IMR-90 (cell line): ENCODE measurements at regions not wholly inside any gene's neighbourhood (a gene's known extent, or its start where the extent isn't known, plus 50 kb on each side); places are given as distances from the start of the nearest gene placed in this dataset.

ENCODE experiments used
- ATAC-seq: fragments of 200-7000 bp; cut with Tn5 transposase; 2 replicates; pipeline ENCODE4 v1.9.1; 2020; ENCODE audit warnings: low read depth, mild to moderate bottlenecking, moderate library complexity
- BruUV-seq: library from RNA; stranded (reverse); fragments of 400-500 nt; replicated peaks from 2 replicates; lab custom pipeline; 2021; lab: Mats Ljungman, UMichigan
- CTCF ChIA-PET: fragments of 300-600 bp; formaldehyde crosslinking; extraction: SDS; loops from one replicate; lab custom pipeline; 2021; ENCODE audit warnings: antibody characterized with exemption; lab: Yijun Ruan, JAX
- POLR2A ChIA-PET: fragments of 300-600 bp; sonication (Branson Sonifier 250); formaldehyde crosslinking; loops from one replicate; lab custom pipeline; 2022; ENCODE audit warnings: antibody characterized with exemption; ENCODE audit not compliant: unreplicated experiment; lab: Charles Lee
- DNase-seq: peaks from one replicate; pipeline ENCODE4 v3.0.0; 2013
- H2AFZ ChIP-seq: replicated peaks from 2 replicates; pipeline ENCODE3; 2013; ENCODE audit warnings: low read length, mild to moderate bottlenecking; ENCODE audit not compliant: poor library complexity
- H2AK5ac ChIP-seq: 2 replicates; pipeline ENCODE4 v1.6.1; 2013; ENCODE audit warnings: low read depth, low read length, inconsistent platforms
- H2AK9ac ChIP-seq: replicated peaks from 2 replicates; pipeline ENCODE3; 2013; ENCODE audit warnings: mild to moderate bottlenecking, low read depth, low read length, moderate library complexity; ENCODE audit not compliant: poor library complexity
- H2BK120ac ChIP-seq: 2 replicates; pipeline ENCODE4 v1.6.1; 2013; ENCODE audit warnings: low read depth, low read length, inconsistent platforms
- H2BK15ac ChIP-seq: 3 replicates; pipeline ENCODE4 v1.6.1; 2013; ENCODE audit warnings: low read depth, low read length, inconsistent platforms
- H2BK20ac ChIP-seq: 2 replicates; pipeline ENCODE4 v1.6.1; 2013; ENCODE audit warnings: low read depth, mild to moderate bottlenecking, inconsistent platforms, low read length, moderate library complexity
- H2BK5ac ChIP-seq: 2 replicates; pipeline ENCODE4 v1.6.1; 2013; ENCODE audit warnings: mild to moderate bottlenecking, low read depth, low read length, inconsistent platforms; ENCODE audit not compliant: poor library complexity, severe bottlenecking
- H3K14ac ChIP-seq: replicated peaks from 2 replicates; pipeline ENCODE4 v1.6.1; 2013; ENCODE audit warnings: low read depth, low read length, inconsistent platforms
- H3K18ac ChIP-seq: 2 replicates; pipeline ENCODE4 v1.6.1; 2013; ENCODE audit warnings: low read depth, low read length, control low read depth
- H3K23ac ChIP-seq: 2 replicates; pipeline ENCODE4 v1.6.1; 2013; ENCODE audit warnings: low read depth, low read length, inconsistent platforms
- H3K27ac ChIP-seq: 2 replicates; pipeline ENCODE4 v1.5.1; 2013; ENCODE audit warnings: mild to moderate bottlenecking, control low read depth, low read length; ENCODE audit not compliant: insufficient read depth
- H3K27me3 ChIP-seq: 2 replicates; pipeline ENCODE4 v1.6.1; 2013; ENCODE audit warnings: low read length; ENCODE audit not compliant: control insufficient read depth, insufficient read depth
- H3K36me3 ChIP-seq: 2 replicates; pipeline ENCODE4 v1.6.1; 2013; ENCODE audit warnings: low read length, mixed read lengths; ENCODE audit not compliant: control insufficient read depth, insufficient read depth
- H3K4ac ChIP-seq: 2 replicates; pipeline ENCODE4 v1.6.1; 2013; ENCODE audit warnings: low read depth, low read length, inconsistent platforms
- H3K4me1 ChIP-seq: 2 replicates; pipeline ENCODE4 v1.6.1; 2013; ENCODE audit warnings: low read length, mixed read lengths; ENCODE audit not compliant: control insufficient read depth, insufficient read depth
- H3K4me2 ChIP-seq: 2 replicates; pipeline ENCODE4 v1.6.1; 2013; ENCODE audit warnings: low read depth, mild to moderate bottlenecking, control low read depth, low read length, moderate library complexity
- H3K4me3 ChIP-seq: 2 replicates; pipeline ENCODE4 v1.5.1; 2013; ENCODE audit warnings: low read depth, mild to moderate bottlenecking, control low read depth, low read length, moderate library complexity; ENCODE audit not compliant: insufficient read depth
- H3K56ac ChIP-seq: 2 replicates; pipeline ENCODE4 v1.6.1; 2013; ENCODE audit warnings: low read length, inconsistent platforms; ENCODE audit not compliant: insufficient read depth; ENCODE audit errors: extremely low read depth
- H3K79me1 ChIP-seq, 2 experiments: 2 replicates each; pipeline ENCODE4 v1.6.1; 2013; ENCODE audit warnings: low read length in 2 of 2, inconsistent platforms in 1 of 2, low read depth in 1 of 2
- H3K9ac ChIP-seq: 2 replicates; pipeline ENCODE4 v1.6.1; 2013; ENCODE audit warnings: low read depth, low read length, control low read depth
- H3K9me1 ChIP-seq: 2 replicates; pipeline ENCODE4 v1.6.1; 2013; ENCODE audit warnings: low read length, inconsistent platforms; ENCODE audit not compliant: insufficient read depth
- H3K9me3 ChIP-seq: 2 replicates; pipeline ENCODE4 v1.6.1; 2013; ENCODE audit warnings: low read length; ENCODE audit not compliant: control insufficient read depth, insufficient read depth
- H4K20me1 ChIP-seq: 2 replicates; pipeline ENCODE4 v1.6.1; 2013; ENCODE audit warnings: low read length, inconsistent platforms; ENCODE audit not compliant: insufficient read depth
- H4K5ac ChIP-seq: 2 replicates; pipeline ENCODE4 v1.6.1; 2013; ENCODE audit warnings: mild to moderate bottlenecking, low read depth, low read length, control low read depth
- H4K8ac ChIP-seq, 2 experiments: 2 replicates each; pipeline ENCODE4 v1.6.1; 2013; ENCODE audit warnings: low read depth in 2 of 2, low read length in 2 of 2, control low read depth in 1 of 2, inconsistent platforms in 1 of 2
- H4K91ac ChIP-seq: 2 replicates; pipeline ENCODE4 v1.6.1; 2013; ENCODE audit warnings: low read depth, low read length, inconsistent platforms; ENCODE audit not compliant: insufficient read depth
- CHD1 ChIP-seq: IDR thresholded peaks from 2 replicates; pipeline ENCODE4 v1.6.1; 2012; ENCODE audit warnings: low read depth, low read length, improper control_type of control experiment
- FOS ChIP-seq: fragments of 150-350 bp; IDR thresholded peaks from 2 replicates; pipeline ENCODE4 v1.6.1; 2016; ENCODE audit warnings: low read depth, low read length
- MAFK ChIP-seq: IDR thresholded peaks from 2 replicates; pipeline ENCODE4 v1.6.1; 2012; ENCODE audit warnings: low read depth, low read length, improper control_type of control experiment
- MXI1 ChIP-seq: IDR thresholded peaks from 2 replicates; pipeline ENCODE4 v1.6.1; 2012; ENCODE audit warnings: low read depth, mild to moderate bottlenecking, low read length, moderate library complexity, borderline replicate concordance
- NFE2L2 ChIP-seq: fragments of 150-350 bp; IDR thresholded peaks from 2 replicates; pipeline ENCODE4 v1.6.1; 2016; ENCODE audit warnings: low read depth, mild to moderate bottlenecking, low read length
- POLR2A ChIP-seq: IDR thresholded peaks from 2 replicates; pipeline ENCODE4 v1.6.1; 2012; ENCODE audit warnings: mild to moderate bottlenecking, low read depth, low read length
- RAD21 ChIP-seq: IDR thresholded peaks from 2 replicates; pipeline ENCODE4 v1.6.1; 2012; ENCODE audit warnings: low read length, improper control_type of control experiment
- RCOR1 ChIP-seq: IDR thresholded peaks from 2 replicates; pipeline ENCODE4 v1.6.1; 2012; ENCODE audit warnings: mild to moderate bottlenecking, low read length, improper control_type of control experiment; ENCODE audit not compliant: insufficient replicate concordance
- RFX5 ChIP-seq: IDR thresholded peaks from 2 replicates; pipeline ENCODE4 v1.8.0; 2012; ENCODE audit warnings: low read depth, mild to moderate bottlenecking, low read length, moderate library complexity
- SMC3 ChIP-seq: fragments of 150-350 bp; IDR thresholded peaks from 2 replicates; pipeline ENCODE4 v1.6.1; 2016; ENCODE audit warnings: low read depth, mild to moderate bottlenecking, antibody characterized with exemption, low read length, moderate library complexity
- WGBS, 2 experiments: methylation state at CpG; one replicate each; pipeline versions ENCODE4 v1.1.5 to v1.1.7; 2013; ENCODE audit warnings: missing lambda C conversion rate in 2 of 2; ENCODE audit not compliant: insufficient read length in 1 of 2; ENCODE audit errors: extremely low coverage in 2 of 2; 5-methylcytosine and 5-hydroxymethylcytosine counted together
- dilution Hi-C: fragments of 300-500 bp; cut with HindIII; formaldehyde crosslinking; loops from one replicate; pipeline ENCODE4 v1.14.3; 2018; ENCODE audit warnings: low sequenced_read_pairs; ENCODE audit not compliant: unreplicated experiment
- in situ Hi-C: fragments of 300-500 bp; cut with MboI; formaldehyde crosslinking; loops from 3 replicates; pipeline ENCODE4 v1.14.3; 2019; ENCODE audit warnings: low sequenced_read_pairs, inconsistent platforms, mixed read lengths
- intact Hi-C: fragments of 100-400 bp; cut with micrococcal nuclease; formaldehyde crosslinking; loops from 2 replicates; pipeline ENCODE4 v1.10.0; 2022
- TF ChIP-seq, protein P1 (sequence below): fragments of 150-350 bp; IDR thresholded peaks from 2 replicates; pipeline ENCODE4 v1.6.1; 2016; ENCODE audit warnings: low read depth, mild to moderate bottlenecking, low read length, moderate library complexity, borderline replicate concordance
- TF ChIP-seq, protein P2 (sequence below): fragments of 150-350 bp; IDR thresholded peaks from 2 replicates; pipeline ENCODE4 v1.6.1; 2017; ENCODE audit warnings: mild to moderate bottlenecking, antibody characterized with exemption, low read length, low read depth

DNA sequence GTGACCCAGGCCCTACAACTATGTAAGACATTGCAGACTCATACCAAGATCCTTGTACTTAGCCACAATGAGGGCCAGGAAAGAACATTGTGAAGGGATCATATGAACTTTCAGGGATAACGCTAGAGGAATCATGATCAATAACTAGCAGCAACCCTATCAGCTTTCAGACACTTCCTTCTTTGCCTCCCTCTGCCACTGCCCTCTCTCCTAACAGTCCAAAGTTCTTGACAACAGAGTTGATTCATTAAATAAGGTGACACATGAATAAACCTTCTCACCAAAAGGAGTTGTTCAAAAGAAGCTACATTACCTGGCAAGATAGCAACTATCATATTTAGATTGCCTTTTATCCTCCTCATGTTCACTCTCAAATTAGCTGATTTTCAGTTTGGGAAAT lies 272.2 kb upstream of the DACH1 start:
- no peak overlapping the region for H3K14ac ChIP-seq
- H3K4me2 ChIP-seq = no peak overlapping the region
- no peak overlapping the region for H2AK5ac ChIP-seq
- H3K9ac ChIP-seq = no peak overlapping the region
- no peak overlapping the region for H2BK120ac ChIP-seq
- H3K4me1 ChIP-seq = no peaks in the 10 kb centered on the region
- ATAC-seq (no peak), DNase-seq (no peak)
- no peak overlapping the region for H2BK5ac ChIP-seq
- no peak overlapping the region for H2BK20ac ChIP-seq
- H3K23ac ChIP-seq = no peak overlapping the region
- no peak overlapping the region for H4K91ac ChIP-seq
- no peaks in the 10 kb centered on the region for H3K36me3 ChIP-seq
- ChIA-PET CTCF (no interaction called here), POLR2A (no interaction called here)
- no peak overlapping the region for H3K4ac ChIP-seq
- no peaks in the 10 kb centered on the region for H3K79me1 ChIP-seq
- no peak overlapping the region for H2AK9ac ChIP-seq
- no peak overlapping the region for H2AFZ ChIP-seq
- H4K5ac ChIP-seq = no peak overlapping the region
- in situ Hi-C loops = no loop called here
- no peak overlapping the region for H3K18ac ChIP-seq
- H3K27ac ChIP-seq = no peak overlapping the region
- H3K9me1 ChIP-seq = no peaks in the 10 kb centered on the region
- dilution Hi-C loops = no loop called here
- no TSS peak for BruUV-seq
- intact Hi-C loops = no loop called here
- TF ChIP-seq SMC3 (no peak), RFX5 (no peak), MAFK (no peak), POLR2A (no peak), NFE2L2 (no peak), MXI1 (no peak), CHD1 (no peak), RCOR1 (no peak), FOS (no peak), RAD21 (no peak)
- TF ChIP-seq, protein P1, sequence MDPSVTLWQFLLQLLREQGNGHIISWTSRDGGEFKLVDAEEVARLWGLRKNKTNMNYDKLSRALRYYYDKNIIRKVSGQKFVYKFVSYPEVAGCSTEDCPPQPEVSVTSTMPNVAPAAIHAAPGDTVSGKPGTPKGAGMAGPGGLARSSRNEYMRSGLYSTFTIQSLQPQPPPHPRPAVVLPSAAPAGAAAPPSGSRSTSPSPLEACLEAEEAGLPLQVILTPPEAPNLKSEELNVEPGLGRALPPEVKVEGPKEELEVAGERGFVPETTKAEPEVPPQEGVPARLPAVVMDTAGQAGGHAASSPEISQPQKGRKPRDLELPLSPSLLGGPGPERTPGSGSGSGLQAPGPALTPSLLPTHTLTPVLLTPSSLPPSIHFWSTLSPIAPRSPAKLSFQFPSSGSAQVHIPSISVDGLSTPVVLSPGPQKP = no peak
- TF ChIP-seq, protein P2, sequence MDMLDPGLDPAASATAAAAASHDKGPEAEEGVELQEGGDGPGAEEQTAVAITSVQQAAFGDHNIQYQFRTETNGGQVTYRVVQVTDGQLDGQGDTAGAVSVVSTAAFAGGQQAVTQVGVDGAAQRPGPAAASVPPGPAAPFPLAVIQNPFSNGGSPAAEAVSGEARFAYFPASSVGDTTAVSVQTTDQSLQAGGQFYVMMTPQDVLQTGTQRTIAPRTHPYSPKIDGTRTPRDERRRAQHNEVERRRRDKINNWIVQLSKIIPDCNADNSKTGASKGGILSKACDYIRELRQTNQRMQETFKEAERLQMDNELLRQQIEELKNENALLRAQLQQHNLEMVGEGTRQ = no peak
- no CpG with 5 or more reads among the region's 1 CpG for WGBS, 2 experiments
- H4K8ac ChIP-seq = no peak overlapping the region
- H3K9me3 ChIP-seq = no peaks in the 10 kb centered on the region
- no peak overlapping the region for H2BK15ac ChIP-seq
- H3K4me3 ChIP-seq = no peak overlapping the region
- H3K56ac ChIP-seq = no peak overlapping the region
- no peaks in the 10 kb centered on the region for H4K20me1 ChIP-seq
- H3K27me3 ChIP-seq = no peaks in the 10 kb centered on the region
